Body of pancreas (tissue), 4 donors: ENCODE measurements at regions not wholly inside any gene's neighbourhood (a gene's known extent, or its start where the extent isn't known, plus 50 kb on each side); places are given as distances from the start of the nearest gene placed in this dataset.

Experiments used
- ATAC-seq: fragments of 150-250 bp; one replicate; pipeline ENCODE4 v1.9.1; 2016
- DNase-seq, 4 donors: peaks; one replicate each; pipeline ENCODE4 v3.0.0-alpha.2; 2019
- H3K27ac ChIP-seq, 4 donors: fragments of 200-600 bp; sonication (generic); 1 replicate in 3 of 4; 2 replicates in 1 of 4; pipeline versions ENCODE4 v1.5.1 to v1.6.1; 2016 to 2019; ENCODE audit warnings: mild to moderate bottlenecking in 1 of 4, mixed read lengths in 1 of 4, moderate library complexity in 1 of 4
- H3K27me3 ChIP-seq, 2 donors: fragments of 200-600 bp; sonication (generic); one replicate each; pipeline ENCODE4 v1.6.0; 2016; ENCODE audit warnings: mild to moderate bottlenecking in 1 of 2
- H3K36me3 ChIP-seq, 2 donors: fragments of 200-600 bp; sonication (generic); replicated peaks in 1 of 2; 2 replicates each; pipeline ENCODE4 v1.5.1; 2016; ENCODE audit warnings: low read depth in 2 of 2; ENCODE audit not compliant: insufficient read depth in 1 of 2
- H3K4me1 ChIP-seq: fragments of 200-600 bp; sonication (generic); one replicate; pipeline ENCODE4 v1.6.0; 2016
- H3K4me3 ChIP-seq, 2 donors: fragments of 200-600 bp; sonication (generic); 1 replicate in 1 of 2; 2 replicates in 1 of 2; pipeline ENCODE4 v1.5.1; 2016 to 2019
- H3K9me3 ChIP-seq, 3 donors: fragments of 200-600 bp; sonication (generic); 1 replicate in 2 of 3; 2 replicates in 1 of 3; pipeline ENCODE4 v1.5.1; 2016
- CTCF ChIP-seq, 7 experiments: fragments of 450-650 bp in 4 of 7; fragments of 200-600 bp in 3 of 7; sonication (generic) in 3 of 7; IDR thresholded peaks; one replicate each; pipeline ENCODE4 v1.5.1; 2016 to 2019; ENCODE audit warnings: antibody characterized with exemption in 7 of 7
- POLR2A ChIP-seq, 3 donors: fragments of 450-650 bp; IDR thresholded peaks; one replicate each; pipeline ENCODE4 v1.6.1; 2016; ENCODE audit warnings: antibody characterized with exemption in 3 of 3, mild to moderate bottlenecking in 2 of 3
- WGBS, 2 donors: methylation state at CpG; one replicate each; pipeline ENCODE4 v1.1.5; 2017; 5-methylcytosine and 5-hydroxymethylcytosine counted together
- intact Hi-C: fragments of 100-400 bp; cut with DNase I; formaldehyde crosslinking; loops from one replicate; pipeline ENCODE4 v1.15.1; 2023

DNA sequence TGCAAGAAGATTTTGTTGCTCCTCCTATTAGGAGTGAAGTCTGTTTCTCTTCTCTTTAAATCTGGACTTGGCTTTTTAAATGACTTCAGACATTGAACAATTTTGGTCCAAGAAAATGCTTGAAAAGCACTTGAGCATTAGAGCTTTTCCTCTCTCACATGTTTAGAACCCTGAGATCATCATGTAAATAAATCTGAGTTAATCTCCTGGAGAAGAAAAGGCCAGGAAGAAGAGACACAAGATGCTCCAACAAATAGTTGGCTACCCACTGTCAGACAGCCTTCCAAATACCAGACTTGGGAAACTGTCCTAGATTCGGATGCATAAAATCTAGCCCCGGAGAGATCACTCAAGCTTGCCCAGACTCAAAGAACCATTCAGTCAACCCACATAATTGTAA is 1353.1 kb upstream of the ADGRL4 start:
- no peak for TF ChIP-seq CTCF (IDR thresholded peaks at IDR 0.05)
- TF ChIP-seq POLR2A (IDR thresholded peaks at IDR 0.05) = no peak
- Histone ChIP-seq H3K36me3 (no peaks in the 10 kb centered on the region), H3K27ac (no peak overlapping the region), H3K27me3 (no peaks in the 10 kb centered on the region), H3K4me1 (no peaks in the 10 kb centered on the region), H3K4me3 (no peak overlapping the region), H3K9me3 (no peaks in the 10 kb centered on the region)
- intact Hi-C loops = no loop called here
- ATAC-seq (no peak), DNase-seq (no peak)
- WGBS, 2 donors = 71 to 77% methylated on average over 2 of the region's 2 CpGs

- no peak overlapping the region for H3K4me3 ChIP-seq
- no peaks in the 10 kb centered on the region for H3K9me3 ChIP-seq
- H3K27me3 ChIP-seq = no peaks in the 10 kb centered on the region
- intact Hi-C loops = no loop called here
- no peaks in the 10 kb centered on the region for H3K4me1 ChIP-seq
- DNase-seq (no peak), ATAC-seq (no peak)
- no peak overlapping the region for H3K27ac ChIP-seq
- 78 to 86% methylated on average over 9 of the region's 9 CpGs for WGBS, 2 donors
- no peaks in the 10 kb centered on the region for H3K36me3 ChIP-seq
- TF ChIP-seq CTCF (IDR thresholded peaks at IDR 0.05) (no peak), POLR2A (IDR thresholded peaks at IDR 0.05) (no peak)
Observed at GRCh38 chr1:80349218-80349617, 1342.7 kb upstream of the ADGRL4 start.

DNA sequence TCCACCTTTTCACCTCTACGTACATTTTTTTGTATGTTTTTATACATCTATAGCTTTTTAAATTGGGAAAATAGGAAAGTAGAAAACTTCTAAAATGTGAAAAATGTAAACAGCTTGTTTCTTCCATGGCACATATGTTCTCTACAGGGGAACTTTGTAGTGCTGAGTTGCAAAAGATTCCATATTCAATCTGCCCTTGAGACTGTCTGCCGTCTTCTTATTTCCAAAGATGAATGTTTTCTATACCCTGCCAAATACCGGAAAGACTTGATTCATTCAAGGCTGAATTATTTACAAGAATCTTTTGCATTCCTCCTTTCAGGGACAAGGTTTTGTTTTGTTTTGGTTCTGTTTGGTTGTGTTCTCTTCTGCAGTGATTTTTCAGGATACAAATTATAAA is 1334.5 kb upstream of the ADGRL4 start:
- Histone ChIP-seq H3K36me3 (no peaks in the 10 kb centered on the region), H3K27ac (no peak overlapping the region), H3K4me3 (no peak overlapping the region), H3K9me3 (no peaks in the 10 kb centered on the region), H3K27me3 (no peaks in the 10 kb centered on the region), H3K4me1 (no peaks in the 10 kb centered on the region)
- no peak for TF ChIP-seq CTCF (IDR thresholded peaks at IDR 0.05)
- TF ChIP-seq POLR2A (IDR thresholded peaks at IDR 0.05) = no peak
- 35 to 41% methylated on average over 3 of the region's 3 CpGs for WGBS, 2 donors
- DNase-seq = no peak
- intact Hi-C loops = no loop called here
- ATAC-seq = no peak

DNA sequence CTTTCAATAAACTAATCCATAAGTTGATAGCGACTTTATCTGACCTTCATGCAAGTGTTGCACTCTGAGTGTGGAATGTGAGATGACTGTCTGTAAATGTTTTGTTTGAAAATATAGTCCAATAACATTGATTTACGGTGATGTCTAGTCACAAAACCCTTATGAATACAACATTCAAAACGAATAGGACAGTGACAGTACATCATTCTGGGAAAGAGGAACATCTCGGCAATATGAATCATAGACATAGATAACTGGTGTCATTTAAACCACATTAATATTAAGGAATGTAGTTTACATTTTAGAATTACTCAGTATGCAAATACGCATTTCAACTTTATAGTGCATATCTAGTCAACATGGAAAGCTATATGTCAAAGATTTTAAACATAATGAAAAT is 1311.6 kb upstream of the ADGRL4 start:
- ATAC-seq = no peak
- intact Hi-C loops = no loop called here
- WGBS, 2 donors = 44 to 53% methylated on average over 5 of the region's 5 CpGs

More for the DNA sequence above, 1311.6 kb upstream of the ADGRL4 start:
- Histone ChIP-seq H3K27ac (no peak overlapping the region), H3K9me3 (no peaks in the 10 kb centered on the region), H3K27me3 (no peaks in the 10 kb centered on the region), H3K4me1 (no peaks in the 10 kb centered on the region), H3K4me3 (no peak overlapping the region), H3K36me3 (no peaks in the 10 kb centered on the region)
- no peak for DNase-seq
- no peak for TF ChIP-seq CTCF (IDR thresholded peaks at IDR 0.05)
- TF ChIP-seq POLR2A (IDR thresholded peaks at IDR 0.05) = no peak
